HG02852 (cell line): ENCODE measurements at regions not wholly inside any gene's neighbourhood (a gene's known extent, or its start where the extent isn't known, plus 50 kb on each side); places are given as distances from the start of the nearest gene placed in this dataset.
A peak's percentile ranks its signal among the peaks of the same experiment; 100 is the strongest.

Experiments used
- ATAC-seq: cut with Tn5 transposase; IDR thresholded peaks from one replicate; pipeline ENCODE4 v1.9.1; 2021; ENCODE audit warnings: mild to moderate bottlenecking, moderate library complexity; ENCODE audit not compliant: unreplicated experiment

DNA sequence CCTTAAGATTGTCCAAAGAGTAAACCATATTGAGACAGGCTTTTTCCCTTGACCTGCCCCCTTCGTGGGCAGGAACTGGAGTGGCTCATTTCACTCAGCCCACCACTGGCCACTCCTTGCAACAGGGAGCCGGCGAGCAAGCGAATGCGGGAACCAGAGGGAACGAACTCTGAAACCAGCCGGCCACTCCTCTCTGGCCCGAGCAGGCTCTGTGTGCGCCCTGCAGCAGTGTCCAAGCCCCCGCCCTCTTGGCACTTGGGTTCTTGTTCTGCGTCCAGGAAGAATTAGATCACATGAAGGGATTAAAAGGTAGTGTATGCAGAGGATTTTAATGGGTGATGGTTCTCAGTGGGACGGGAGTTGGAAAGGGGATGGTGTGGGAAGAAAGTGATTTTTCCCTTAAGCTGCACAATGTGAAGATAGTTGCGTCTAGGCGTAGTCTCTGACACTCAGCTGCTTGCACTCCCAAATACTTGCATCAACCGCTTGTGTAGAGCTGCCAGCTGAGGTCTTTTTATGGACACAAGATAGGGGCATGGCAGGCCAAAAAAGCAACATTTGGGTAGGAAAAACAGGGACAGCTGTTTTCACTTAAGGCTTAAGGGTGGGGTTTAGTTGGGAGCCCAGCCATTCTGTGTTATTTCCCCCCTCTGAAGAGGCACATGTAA, 1209.7 kb upstream of the PCDH20 start:
- no peak for ATAC-seq

DNA sequence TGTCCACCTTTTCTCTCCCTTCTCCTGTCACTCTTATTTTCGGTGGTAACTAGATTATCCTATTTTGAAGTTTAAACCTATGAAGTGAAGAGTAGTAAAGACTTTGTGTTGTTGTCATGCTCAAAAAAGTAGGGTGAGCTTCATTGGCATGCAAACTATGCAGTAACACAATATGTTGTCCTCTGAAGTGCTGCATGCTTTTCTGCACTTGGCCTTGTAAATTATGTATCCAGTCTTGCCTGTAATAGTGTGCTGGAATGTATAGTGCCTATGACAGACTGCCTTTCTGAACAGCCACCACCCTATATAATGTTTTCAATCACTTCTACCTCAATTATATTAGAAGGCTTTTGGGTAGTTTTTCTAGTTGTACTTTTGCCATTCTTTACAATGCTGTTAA, 1198.2 kb upstream of the PCDH20 start:
- no peak for ATAC-seq

DNA sequence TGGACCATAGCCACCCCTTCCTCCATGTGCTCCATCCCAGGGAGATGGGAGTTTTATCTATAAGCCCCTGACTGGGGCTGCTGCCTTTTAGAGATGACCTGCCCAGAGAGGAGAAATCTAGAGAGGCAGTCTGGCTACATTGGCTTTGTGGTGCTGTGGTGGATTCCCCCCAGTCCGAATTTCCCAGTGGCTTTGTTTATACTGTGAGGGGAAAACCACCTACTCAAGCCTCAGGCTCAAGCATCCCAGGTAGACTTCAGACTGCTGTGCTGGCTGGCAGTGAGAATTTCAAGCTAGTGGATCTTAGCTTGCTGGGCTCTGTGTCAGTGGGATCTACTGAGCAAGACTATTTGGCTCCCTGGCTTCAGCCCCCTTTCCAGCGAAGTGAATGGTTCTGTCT, 1195.7 kb upstream of the PCDH20 start:
- ATAC-seq: peak; percentile 45

DNA sequence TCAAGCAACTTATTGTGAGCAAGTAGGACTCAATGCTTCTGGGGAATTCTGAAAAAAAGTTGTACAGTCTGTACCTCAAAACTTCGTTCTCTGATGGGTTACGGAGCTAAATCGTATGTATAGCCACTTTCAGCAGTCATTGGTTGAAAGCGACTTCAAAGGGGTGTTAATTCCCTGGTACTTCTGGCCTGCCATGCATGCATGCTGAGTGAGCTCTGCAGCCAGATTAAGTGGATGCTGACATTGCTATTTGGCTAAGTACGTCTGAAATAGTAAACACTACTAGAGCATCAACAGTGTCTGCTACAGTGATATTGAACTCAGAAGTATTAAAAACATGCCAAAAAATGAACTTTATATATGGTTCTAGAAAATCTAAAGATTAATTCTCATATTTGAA, 1183.1 kb upstream of the PCDH20 start:
- no peak for ATAC-seq

DNA sequence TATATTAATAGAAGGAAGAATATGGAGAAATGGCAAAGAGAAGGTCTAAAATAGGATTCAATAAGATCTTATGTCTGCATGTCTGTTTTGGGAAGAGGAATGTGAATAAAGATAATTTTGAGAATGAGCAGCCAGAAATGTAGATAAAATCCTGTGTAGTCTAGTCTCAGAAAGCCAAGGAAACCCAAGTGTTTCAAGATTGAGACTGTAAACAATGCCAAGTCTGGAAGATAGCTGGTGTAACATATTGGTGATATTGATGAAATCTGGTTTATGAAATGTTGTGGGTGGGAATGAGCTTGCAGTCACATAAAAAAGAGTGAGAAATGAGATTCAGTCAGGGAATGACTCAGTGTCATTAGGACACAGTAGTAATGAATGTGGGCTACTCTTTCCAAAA, 1180.3 kb upstream of the PCDH20 start:
- ATAC-seq: no peak

DNA sequence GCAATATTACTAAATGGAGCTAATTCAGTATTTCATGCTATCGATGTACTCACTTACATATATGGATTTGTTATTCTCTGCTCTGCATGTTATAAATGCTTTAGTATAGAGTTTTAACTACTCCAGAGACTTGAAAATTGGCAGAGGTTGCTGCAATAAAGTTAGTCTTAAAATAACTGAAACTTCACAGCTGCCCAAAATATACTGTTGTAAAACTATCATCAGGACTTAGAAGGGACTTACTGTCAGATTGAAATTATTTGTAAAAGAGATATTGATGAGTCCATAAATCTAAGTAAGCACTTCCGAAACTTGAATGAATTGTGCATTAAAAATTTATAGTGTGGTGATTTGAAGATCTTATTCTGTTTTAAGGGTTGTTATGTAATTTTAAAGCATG, 1178.2 kb upstream of the PCDH20 start:
- no peak for ATAC-seq

DNA sequence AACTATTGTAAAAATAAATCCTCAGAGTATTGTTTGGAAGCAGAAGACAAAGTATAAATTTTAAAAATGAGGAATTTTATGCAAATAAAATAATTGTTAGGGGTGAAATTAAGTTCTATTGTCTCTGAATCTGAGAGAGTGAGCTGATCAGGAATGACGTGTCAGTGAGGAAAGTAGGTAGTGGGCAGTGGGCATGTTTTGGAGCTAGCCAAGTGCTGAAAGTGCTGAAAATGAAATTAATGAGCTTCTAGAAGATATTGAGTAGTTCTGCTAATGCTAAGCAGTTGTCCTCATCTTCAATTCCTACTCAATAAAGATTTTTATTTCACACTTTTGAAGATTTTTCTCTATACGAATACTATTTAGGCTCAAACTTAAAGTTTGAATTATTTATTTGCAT, 1167.8 kb upstream of the PCDH20 start:
- ATAC-seq: no peak

DNA sequence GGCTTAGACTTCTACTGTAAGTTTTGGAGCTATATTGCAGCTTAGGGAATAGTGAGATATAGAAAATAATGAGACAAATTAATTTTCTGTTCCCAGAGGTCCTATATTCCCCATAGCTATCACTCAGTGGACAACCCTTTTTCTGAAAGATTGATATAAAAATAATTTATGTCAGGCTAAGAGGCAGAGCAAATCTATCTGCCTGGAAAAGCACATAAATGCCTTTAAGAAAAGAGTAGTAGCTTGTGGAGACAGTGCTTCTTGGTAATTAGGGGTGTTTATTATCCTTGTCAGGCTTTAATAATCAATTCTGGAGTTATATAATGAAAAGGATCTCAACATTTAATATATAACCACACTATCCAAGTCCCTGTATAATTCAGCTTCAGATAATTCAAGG, 1162.8 kb upstream of the PCDH20 start:
- no peak for ATAC-seq

DNA sequence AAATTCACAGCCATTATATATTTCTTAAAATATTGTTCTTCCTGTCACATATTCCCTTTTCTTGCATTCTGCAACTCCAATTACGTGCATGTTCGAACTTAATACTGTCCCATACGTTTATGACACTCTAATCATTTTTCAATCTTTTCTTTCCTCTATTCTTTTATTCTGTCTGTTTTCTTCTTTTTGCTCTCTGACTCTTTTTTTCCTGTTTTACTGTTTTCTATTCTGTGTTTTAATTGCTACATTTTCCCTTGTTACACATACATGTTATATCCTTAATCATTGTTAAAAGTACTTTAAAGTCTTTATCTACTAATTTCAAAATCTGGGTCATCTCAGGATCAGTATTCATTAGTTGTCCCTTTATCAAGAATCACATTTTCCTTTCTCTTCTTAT, 1149.1 kb upstream of the PCDH20 start:
- ATAC-seq: no peak

DNA sequence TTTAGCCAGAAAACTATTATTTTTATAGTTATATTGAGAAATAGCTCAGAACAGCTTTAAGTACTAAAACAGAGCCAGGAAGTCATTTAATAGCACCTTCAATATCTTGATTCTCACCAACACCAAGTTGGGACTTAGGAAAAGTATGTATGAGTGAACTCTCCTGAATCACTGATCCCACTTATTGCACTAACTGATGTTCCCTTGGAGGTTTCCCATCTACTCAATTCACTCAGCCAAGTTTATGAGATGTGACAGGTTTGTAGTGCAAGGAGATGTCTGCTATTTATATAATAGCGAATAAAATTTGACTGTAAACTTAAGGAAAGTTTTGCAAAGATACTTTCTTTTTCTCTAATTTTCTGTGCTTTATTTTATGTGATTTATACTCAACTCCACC, 1147.6 kb upstream of the PCDH20 start:
- ATAC-seq: no peak

DNA sequence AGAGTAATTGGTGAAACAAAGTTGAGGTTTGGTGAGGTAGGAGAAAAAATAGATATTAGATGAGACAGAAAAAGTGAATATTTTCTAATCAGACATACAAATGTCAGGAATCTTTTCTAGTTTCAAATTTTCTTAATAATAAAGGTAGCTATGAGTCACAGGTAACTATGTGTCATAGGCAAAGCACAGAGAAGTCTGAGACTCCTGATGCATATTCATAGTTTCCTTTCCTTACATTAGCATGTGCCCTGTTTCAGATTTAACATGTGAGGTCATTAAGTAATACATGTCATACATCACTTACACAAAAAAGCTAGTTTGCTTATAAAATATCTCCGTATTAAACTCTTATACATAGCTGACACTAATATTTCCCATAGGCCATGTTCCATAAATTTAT, 1141.3 kb upstream of the PCDH20 start:
- no peak for ATAC-seq

DNA sequence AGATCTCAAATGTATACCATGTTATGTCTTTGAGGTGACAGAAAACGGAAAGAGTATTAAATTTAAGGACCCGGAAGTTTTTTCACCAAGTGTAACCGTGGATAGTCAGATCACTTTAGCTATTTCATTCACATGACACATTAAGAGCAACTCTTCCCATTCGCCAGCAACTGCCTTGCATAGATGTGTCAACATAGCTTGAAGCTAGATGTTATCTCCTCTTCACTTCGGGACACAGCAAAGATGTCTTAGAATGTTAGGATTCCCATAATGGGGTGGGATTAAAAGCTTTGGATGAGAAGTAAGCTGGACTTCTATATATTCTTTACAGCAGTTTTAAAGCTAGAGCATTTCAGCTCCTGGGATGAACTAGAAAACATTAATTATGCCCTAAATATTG, 1135.9 kb upstream of the PCDH20 start:
- ATAC-seq: no peak

DNA sequence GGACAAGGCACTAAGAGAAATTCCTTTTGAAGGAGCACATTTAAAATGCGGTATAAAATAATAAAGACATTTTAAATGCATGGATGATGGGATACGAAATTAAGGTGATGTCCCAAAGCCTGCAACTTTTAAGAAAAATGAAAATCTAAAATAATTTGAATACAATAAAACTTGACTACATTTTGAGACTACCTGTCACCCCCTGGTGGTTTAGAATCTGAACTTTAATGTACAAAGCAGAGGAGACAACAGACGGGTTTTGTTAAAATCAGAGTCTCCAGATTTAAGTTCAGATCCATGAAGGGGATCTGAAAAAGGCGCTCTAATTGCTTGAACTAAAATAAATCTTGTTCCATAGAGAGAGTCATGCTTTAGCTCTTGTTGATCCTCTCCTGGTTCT, 1129.3 kb upstream of the PCDH20 start:
- ATAC-seq: no peak

DNA sequence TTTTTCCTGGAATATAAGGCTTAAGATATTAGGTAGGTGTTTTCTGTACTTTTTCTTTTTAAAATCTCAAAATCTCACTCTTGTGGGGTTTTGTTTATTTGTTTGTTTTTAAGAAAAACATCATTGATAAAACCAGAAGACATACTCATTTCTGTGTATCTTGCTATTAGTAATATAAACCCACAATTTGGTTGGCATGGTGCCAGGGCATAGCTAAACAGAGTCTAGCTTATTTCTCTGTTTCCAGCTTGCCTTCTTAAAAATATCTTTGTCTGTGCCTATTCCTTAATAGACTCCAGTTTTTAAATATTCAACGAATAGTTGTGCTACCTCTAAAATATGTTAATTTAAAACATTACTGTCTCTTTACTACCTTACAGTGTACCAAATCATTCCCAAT, 1121.9 kb upstream of the PCDH20 start:
- no peak for ATAC-seq

DNA sequence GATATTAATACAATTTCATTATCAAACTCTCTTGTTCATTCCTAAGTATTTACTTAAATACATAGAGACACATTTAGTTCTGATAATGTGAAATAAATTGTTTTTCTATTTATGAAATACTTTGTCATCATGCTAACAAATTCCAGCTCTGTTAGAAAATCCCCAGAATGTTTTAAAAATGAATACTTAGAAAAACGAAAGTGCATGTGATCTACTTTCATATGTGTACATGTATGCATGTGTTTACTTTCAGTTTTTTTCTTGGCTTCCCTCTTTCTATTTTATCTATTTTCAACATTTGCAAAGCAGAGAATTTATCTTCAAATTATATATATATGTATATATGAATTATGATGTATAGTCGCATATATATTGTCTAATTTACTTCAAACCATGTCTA, 1110.0 kb upstream of the PCDH20 start:
- ATAC-seq: no peak

DNA sequence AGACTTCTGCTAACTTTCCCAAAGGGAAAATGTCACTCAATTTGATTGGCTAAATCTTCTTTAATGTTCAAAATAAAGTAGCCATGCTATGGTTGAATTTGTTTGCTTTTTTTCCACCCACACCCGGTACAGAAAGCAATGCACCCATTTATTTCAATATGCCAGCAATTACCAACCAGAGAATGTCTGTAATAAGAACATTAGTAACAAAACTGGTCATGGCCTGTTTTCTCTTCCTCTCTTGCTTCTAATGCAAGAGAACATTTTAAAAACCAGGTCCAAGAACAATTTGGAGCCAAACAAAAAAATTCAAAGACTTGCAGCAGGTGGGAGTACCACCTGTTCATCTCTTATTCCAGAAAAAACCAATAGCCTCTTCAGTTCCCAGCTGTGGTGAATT, 1108.8 kb upstream of the PCDH20 start:
- peak; percentile 42 for ATAC-seq

DNA sequence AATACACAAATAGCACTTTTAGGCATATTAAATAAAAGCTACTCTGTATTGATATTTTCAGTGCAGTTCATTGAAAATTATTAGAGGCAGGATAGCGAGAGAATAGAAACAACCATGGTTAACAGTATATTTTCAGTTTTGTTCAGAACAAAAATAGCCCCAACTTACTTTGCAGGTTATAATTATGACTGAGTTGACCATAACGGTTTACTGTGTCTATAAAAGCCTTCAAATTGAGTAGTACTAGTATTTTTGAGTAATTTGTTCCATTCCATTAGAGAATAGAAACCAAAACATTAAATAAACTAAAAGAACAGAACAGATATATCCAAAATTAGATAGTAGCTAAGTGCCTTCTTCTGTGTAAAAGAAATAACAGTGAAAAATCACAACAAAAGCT, 1108.4 kb upstream of the PCDH20 start:
- peak; percentile 86 for ATAC-seq

DNA sequence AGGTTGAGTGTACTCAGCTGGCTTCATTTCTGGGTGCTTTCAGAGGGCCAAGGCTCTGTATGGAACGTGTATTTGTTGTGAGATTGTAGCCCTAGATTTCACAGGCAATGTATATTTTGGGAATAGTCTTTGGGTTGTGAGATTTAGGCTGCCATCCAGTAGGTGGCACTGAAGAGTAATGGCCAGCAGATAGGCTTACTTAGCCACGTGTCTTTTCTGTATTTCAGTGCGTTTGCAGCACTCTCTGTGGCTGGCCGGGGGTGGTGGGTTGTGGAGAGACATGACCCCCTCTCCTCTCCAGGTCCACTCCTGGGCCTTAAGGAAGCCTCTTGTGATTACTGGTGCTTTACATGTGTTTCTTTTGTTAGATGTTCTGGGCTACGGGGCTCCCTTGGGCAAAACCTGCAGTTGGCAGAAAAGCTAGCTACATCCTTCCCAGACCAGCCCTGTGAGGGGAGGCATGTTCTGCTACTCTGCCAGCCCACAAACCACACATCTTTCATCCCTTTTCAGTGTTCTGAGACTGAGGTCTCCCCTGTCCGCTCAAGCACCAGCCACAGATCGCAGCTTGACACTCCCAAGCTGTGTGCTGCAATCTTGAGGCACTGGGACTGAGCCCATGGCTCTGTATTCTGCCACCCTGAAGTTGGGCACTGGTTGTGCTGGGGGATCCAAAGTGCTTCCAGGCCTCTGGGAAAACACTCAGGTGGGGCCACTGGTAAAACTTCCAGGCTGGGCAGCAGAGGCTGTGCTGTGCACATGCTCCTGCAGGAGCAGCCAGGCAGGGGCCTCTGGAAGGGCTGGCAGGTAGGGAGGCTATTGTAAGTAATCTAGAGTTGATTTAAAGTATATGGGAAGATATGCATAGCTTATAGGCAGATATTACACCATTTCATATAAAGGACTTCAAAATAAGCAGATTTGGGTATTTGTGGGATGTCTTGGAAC, 1096.8 kb upstream of the PCDH20 start:
- ATAC-seq: peak; percentile 92

DNA sequence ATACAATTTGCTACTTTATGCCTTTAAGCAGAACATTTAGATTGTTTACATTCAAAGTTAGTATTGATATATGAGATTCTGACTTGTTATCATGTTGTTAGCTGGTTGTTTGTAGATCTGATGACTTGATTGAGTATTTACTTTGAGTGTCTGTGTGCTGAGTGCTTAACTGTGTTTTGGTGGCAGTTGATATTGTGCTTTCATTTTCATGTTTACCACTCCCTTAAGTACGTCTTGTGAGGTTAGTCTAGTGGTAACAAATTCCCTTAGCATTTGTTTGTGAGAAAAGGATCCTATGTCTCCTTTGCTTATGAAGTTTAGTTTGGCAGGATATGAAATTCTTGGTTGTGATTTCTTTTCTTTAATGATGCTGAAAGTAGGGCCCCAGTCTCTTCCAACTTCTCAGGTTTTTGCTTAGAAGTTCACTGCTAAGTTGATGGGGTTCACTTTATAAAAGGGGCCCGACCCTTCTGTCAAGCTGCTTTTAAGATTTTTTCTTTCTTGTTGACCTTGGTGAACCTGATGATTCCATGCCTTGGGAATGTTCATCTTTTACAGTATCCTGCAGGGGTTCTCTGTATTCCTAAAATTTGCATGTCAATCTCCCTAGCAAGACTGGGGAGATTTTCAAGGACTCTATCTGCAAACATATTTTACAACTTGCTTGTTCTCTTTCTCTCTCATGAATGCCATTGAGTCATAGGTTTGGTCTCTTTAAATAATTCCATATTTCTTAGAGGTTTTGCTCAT, 1095.4 kb upstream of the PCDH20 start:
- peak; percentile 32 for ATAC-seq

DNA sequence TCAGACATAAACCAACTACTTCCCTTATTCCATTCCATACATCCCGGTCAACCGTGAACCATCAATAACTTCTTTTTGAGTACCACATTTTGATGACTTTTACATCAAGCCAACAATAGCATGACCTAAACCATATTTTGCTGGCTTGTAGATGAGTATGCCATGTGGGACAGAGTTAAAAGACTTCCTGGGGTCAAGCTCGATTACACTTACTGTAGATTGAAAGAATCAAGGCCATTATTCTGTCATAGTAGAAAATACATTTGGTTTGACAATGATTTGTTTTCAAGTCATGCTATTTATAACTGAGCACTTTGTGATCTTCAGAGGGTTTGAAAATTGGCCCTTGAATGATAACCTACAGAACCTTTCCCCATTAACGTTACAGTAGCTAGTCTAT, 1086.9 kb upstream of the PCDH20 start:
- no peak for ATAC-seq

DNA sequence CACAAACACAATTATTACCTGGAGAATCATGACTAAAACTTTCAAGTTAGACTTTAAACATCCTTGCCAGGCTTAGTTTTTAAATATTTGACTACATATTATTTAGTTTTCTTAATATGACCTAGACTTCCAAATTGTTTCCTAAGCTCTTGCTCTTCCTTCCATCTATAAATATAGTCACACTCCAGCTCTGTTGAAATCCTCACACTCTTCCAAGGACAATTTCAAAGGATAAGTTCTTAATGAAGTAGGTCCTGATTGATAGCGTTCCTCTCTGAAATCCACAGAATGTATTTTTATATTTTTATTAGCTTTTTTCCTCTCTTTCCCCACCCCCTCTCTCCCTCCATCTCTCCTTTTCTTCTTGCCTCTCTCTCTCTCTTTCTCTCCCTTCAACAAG, 1074.1 kb upstream of the PCDH20 start:
- no peak for ATAC-seq

DNA sequence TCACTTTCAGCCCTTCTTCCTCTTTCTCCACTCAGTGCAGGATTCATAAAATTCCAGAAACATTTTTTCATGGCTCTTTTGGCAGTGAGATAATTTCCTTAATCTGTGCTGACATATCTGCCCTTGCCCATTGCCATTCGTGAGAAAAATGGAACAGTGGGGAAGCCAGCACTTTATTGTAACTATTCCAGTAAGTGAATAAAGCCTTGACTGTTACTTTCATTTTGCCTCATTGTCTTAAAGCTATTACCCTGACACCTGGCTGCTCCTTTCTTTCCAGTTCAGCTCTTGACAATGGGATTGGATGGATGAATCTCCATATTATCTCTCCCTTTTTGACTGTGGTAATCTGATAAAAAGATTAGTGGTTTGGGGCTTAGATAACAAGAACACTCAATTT, 1068.1 kb upstream of the PCDH20 start:
- ATAC-seq: no peak
